ENCODE measurements at regions not wholly inside any gene's neighbourhood (a gene's known extent, or its start where the extent isn't known, plus 50 kb on each side); places are given as distances from the start of the nearest gene placed in this dataset.
A peak's percentile ranks its signal among the peaks of the same experiment; 100 is the strongest.
"Not testable (repeated sequence)": the region's sequence is repeated elsewhere in the genome, so short reads cannot be mapped to it uniquely, and the experiment has no call there.

- H3K27ac Mint-ChIP-seq; H3K9me3 Mint-ChIP-seq; H3K27me3 Mint-ChIP-seq; H3K36me3 ChIP-seq (ENCODE audit: insufficient read depth, low read length); H3K4me1 ChIP-seq (ENCODE audit: insufficient read depth, low read length); DNase-seq; H3K27me3 ChIP-seq (ENCODE audit: insufficient read depth, low read length); H3K36me3 Mint-ChIP-seq; POLR2A ChIA-PET (ENCODE audit: partially characterized antibody); H3K4me1 Mint-ChIP-seq; intact Hi-C loops (cut with micrococcal nuclease); CTCF ChIA-PET (ENCODE audit: partially characterized antibody); H3K27ac ChIP-seq (ENCODE audit: low read depth, low read length); H3K4me3 Mint-ChIP-seq; H3K9me3 ChIP-seq (ENCODE audit: control insufficient read depth in 1 of 2, low read length in 2 of 2); H3K4me3 ChIP-seq (ENCODE audit: low read length in 2 of 2): not testable (repeated sequence)
Observed at GRCh38 chr15:22274376-22274775, 184.3 kb upstream of the GOLGA6L22 start.

- H3K36me3 Mint-ChIP-seq; H3K4me3 Mint-ChIP-seq; H3K36me3 ChIP-seq (ENCODE audit: insufficient read depth, low read length); H3K9me3 ChIP-seq (ENCODE audit: control insufficient read depth in 1 of 2, low read length in 2 of 2); H3K9me3 Mint-ChIP-seq; H3K27me3 ChIP-seq (ENCODE audit: insufficient read depth, low read length); H3K27ac ChIP-seq (ENCODE audit: low read depth, low read length); POLR2A ChIA-PET (ENCODE audit: partially characterized antibody); CTCF ChIA-PET (ENCODE audit: partially characterized antibody); H3K27me3 Mint-ChIP-seq; intact Hi-C loops (cut with micrococcal nuclease); H3K4me1 Mint-ChIP-seq; H3K27ac Mint-ChIP-seq; DNase-seq; H3K4me3 ChIP-seq (ENCODE audit: low read length in 2 of 2): not testable (repeated sequence)
- H3K4me1 ChIP-seq (ENCODE audit: insufficient read depth, low read length) = peaks cover 10% of the 10 kb centered on the region
Observed at GRCh38 chr15:22280770-22281169, 177.9 kb upstream of the GOLGA6L22 start.

GRCh38 chr15:22282794-22283533 lies 175.7 kb upstream of the GOLGA6L22 start:
- H3K27me3 ChIP-seq (ENCODE audit: insufficient read depth, low read length); H3K4me1 Mint-ChIP-seq; H3K27me3 Mint-ChIP-seq; H3K9me3 ChIP-seq (ENCODE audit: control insufficient read depth in 1 of 2, low read length in 2 of 2); intact Hi-C loops (cut with micrococcal nuclease); H3K9me3 Mint-ChIP-seq; H3K4me3 ChIP-seq (ENCODE audit: low read length in 2 of 2); H3K27ac ChIP-seq (ENCODE audit: low read depth, low read length); H3K36me3 Mint-ChIP-seq; POLR2A ChIA-PET (ENCODE audit: partially characterized antibody); CTCF ChIA-PET (ENCODE audit: partially characterized antibody); H3K36me3 ChIP-seq (ENCODE audit: insufficient read depth, low read length): not testable (repeated sequence)
- H3K4me3 Mint-ChIP-seq = peak overlapping the region in 6 of 8 donors; percentile 11 to 56 (median 34)
- peak in 3 of 5 donors; percentile 42 to 61 (median 48) for DNase-seq
- H3K27ac Mint-ChIP-seq = peak overlapping the region in 6 of 7 donors; percentile 9 to 75 (median 32)
- H3K4me1 ChIP-seq (ENCODE audit: insufficient read depth, low read length) = peaks cover 10% of the 10 kb centered on the region

- DNase-seq; H3K4me1 Mint-ChIP-seq; intact Hi-C loops (cut with micrococcal nuclease); H3K36me3 ChIP-seq (ENCODE audit: insufficient read depth, low read length); H3K27me3 Mint-ChIP-seq; CTCF ChIA-PET (ENCODE audit: partially characterized antibody); POLR2A ChIA-PET (ENCODE audit: partially characterized antibody); H3K36me3 Mint-ChIP-seq; H3K4me3 ChIP-seq (ENCODE audit: low read length in 2 of 2); H3K27ac ChIP-seq (ENCODE audit: low read depth, low read length); H3K9me3 ChIP-seq (ENCODE audit: control insufficient read depth in 1 of 2, low read length in 2 of 2); H3K27me3 ChIP-seq (ENCODE audit: insufficient read depth, low read length); H3K27ac Mint-ChIP-seq; H3K9me3 Mint-ChIP-seq; H3K4me3 Mint-ChIP-seq: not testable (repeated sequence)
- H3K4me1 ChIP-seq (ENCODE audit: insufficient read depth, low read length) = peaks cover 10% of the 10 kb centered on the region
Observed at GRCh38 chr15:22284795-22285420, 173.8 kb upstream of the GOLGA6L22 start.

- H3K9me3 Mint-ChIP-seq; H3K9me3 ChIP-seq (ENCODE audit: control insufficient read depth in 1 of 2, low read length in 2 of 2); CTCF ChIA-PET (ENCODE audit: partially characterized antibody); intact Hi-C loops (cut with micrococcal nuclease); H3K27me3 Mint-ChIP-seq; H3K4me3 ChIP-seq (ENCODE audit: low read length in 2 of 2); H3K4me1 ChIP-seq (ENCODE audit: insufficient read depth, low read length); H3K4me3 Mint-ChIP-seq; H3K27ac Mint-ChIP-seq; H3K36me3 ChIP-seq (ENCODE audit: insufficient read depth, low read length); H3K36me3 Mint-ChIP-seq; H3K27me3 ChIP-seq (ENCODE audit: insufficient read depth, low read length); POLR2A ChIA-PET (ENCODE audit: partially characterized antibody); H3K27ac ChIP-seq (ENCODE audit: low read depth, low read length); H3K4me1 Mint-ChIP-seq; DNase-seq: not testable (repeated sequence)
Observed at GRCh38 chr15:22291054-22291453, 167.6 kb upstream of the GOLGA6L22 start.

- H3K4me1 ChIP-seq (ENCODE audit: insufficient read depth, low read length); H3K27me3 ChIP-seq (ENCODE audit: insufficient read depth, low read length); H3K4me3 ChIP-seq (ENCODE audit: low read length in 2 of 2); H3K27me3 Mint-ChIP-seq; H3K27ac ChIP-seq (ENCODE audit: low read depth, low read length); H3K9me3 ChIP-seq (ENCODE audit: control insufficient read depth in 1 of 2, low read length in 2 of 2); H3K9me3 Mint-ChIP-seq; H3K4me3 Mint-ChIP-seq; POLR2A ChIA-PET (ENCODE audit: partially characterized antibody); H3K36me3 ChIP-seq (ENCODE audit: insufficient read depth, low read length); DNase-seq; H3K27ac Mint-ChIP-seq; H3K4me1 Mint-ChIP-seq; intact Hi-C loops (cut with micrococcal nuclease); H3K36me3 Mint-ChIP-seq; CTCF ChIA-PET (ENCODE audit: partially characterized antibody): not testable (repeated sequence)
Observed at GRCh38 chr15:22303112-22303511, 155.6 kb upstream of the GOLGA6L22 start.
